CD4-positive, alpha-beta memory T cell (primary cell): ENCODE measurements at regions not wholly inside any gene's neighbourhood (a gene's known extent, or its start where the extent isn't known, plus 50 kb on each side); places are given as distances from the start of the nearest gene placed in this dataset.

ENCODE experiments used
- CTCF ChIA-PET: fragments of 350-600 bp; sonication (Branson Sonifier 250); formaldehyde crosslinking; loops from one replicate; lab custom pipeline; 2021; ENCODE audit warnings: inconsistent platforms; ENCODE audit not compliant: partially characterized antibody; lab: Charles Lee
- POLR2A ChIA-PET: fragments of 350-600 bp; sonication (Branson Sonifier 250); formaldehyde crosslinking; loops from one replicate; lab custom pipeline; 2021; ENCODE audit not compliant: partially characterized antibody; lab: Charles Lee
- DNase-seq, 5 donors: peaks; one replicate each; pipeline versions ENCODE4 v3.0.0 to v3.0.0-alpha.2; 2020 to 2022; ENCODE audit warnings: mixed read lengths in 1 of 5
- H3K27ac ChIP-seq: one replicate; pipeline ENCODE4 v1.7.0; 2013; ENCODE audit warnings: low read depth, low read length
- H3K27me3 ChIP-seq: 2 replicates; pipeline ENCODE4 v1.7.0; 2013; ENCODE audit warnings: mild to moderate bottlenecking, low read length, moderate library complexity; ENCODE audit not compliant: insufficient read depth
- H3K36me3 ChIP-seq: 2 replicates; pipeline ENCODE4 v1.7.0; 2013; ENCODE audit warnings: mild to moderate bottlenecking, low read length, moderate library complexity; ENCODE audit not compliant: insufficient read depth
- H3K4me1 ChIP-seq: 2 replicates; pipeline ENCODE4 v1.7.0; 2013; ENCODE audit warnings: mild to moderate bottlenecking, low read length, moderate library complexity; ENCODE audit not compliant: insufficient read depth
- H3K4me3 ChIP-seq, 2 donors: one replicate each; pipeline ENCODE4 v1.7.0; 2013; ENCODE audit warnings: low read length in 2 of 2, mild to moderate bottlenecking in 1 of 2
- H3K9me3 ChIP-seq, 2 donors: one replicate each; pipeline ENCODE4 v1.7.0; 2013; ENCODE audit warnings: low read length in 2 of 2, control low read depth in 1 of 2; ENCODE audit not compliant: control insufficient read depth in 1 of 2
- H3K27ac Mint-ChIP-seq, 7 donors: one replicate each; pipeline ENCODE4 v1.8.0; 2020 to 2021; ENCODE audit warnings: mixed read lengths in 7 of 7, mild to moderate bottlenecking in 6 of 7, inconsistent platforms in 3 of 7, moderate library complexity in 3 of 7
- H3K27me3 Mint-ChIP-seq, 2 donors: one replicate each; pipeline ENCODE4 v1.8.0; 2020 to 2021; ENCODE audit warnings: mixed read lengths in 2 of 2
- H3K36me3 Mint-ChIP-seq, 2 donors: one replicate each; pipeline ENCODE4 v1.8.0; 2020 to 2021; ENCODE audit warnings: mixed read lengths in 2 of 2, inconsistent platforms in 1 of 2, mild to moderate bottlenecking in 1 of 2
- H3K4me1 Mint-ChIP-seq, 4 donors: one replicate each; pipeline ENCODE4 v1.8.0; 2020 to 2021; ENCODE audit warnings: mixed read lengths in 4 of 4, mild to moderate bottlenecking in 1 of 4
- H3K4me3 Mint-ChIP-seq, 8 donors: one replicate each; pipeline ENCODE4 v1.8.0; 2020 to 2021; ENCODE audit warnings: mixed read lengths in 8 of 8, mild to moderate bottlenecking in 7 of 8, moderate library complexity in 6 of 8, inconsistent platforms in 3 of 8
- H3K9me3 Mint-ChIP-seq, 8 donors: one replicate each; pipeline ENCODE4 v1.8.0; 2020 to 2021; ENCODE audit warnings: mixed read lengths in 8 of 8, mild to moderate bottlenecking in 5 of 8, inconsistent platforms in 3 of 8, moderate library complexity in 1 of 8
- intact Hi-C: fragments of 100-400 bp; cut with micrococcal nuclease; formaldehyde crosslinking; loops from one replicate; pipeline ENCODE4 v1.15.1; 2023

GRCh38 chr15:36291501-36291900, 287.9 kb upstream of the CDIN1 start:
- no peak overlapping the region for H3K27ac Mint-ChIP-seq
- no peaks in the 10 kb centered on the region for H3K9me3 ChIP-seq
- H3K36me3 ChIP-seq = no peaks in the 10 kb centered on the region
- DNase-seq = no peak
- no peaks in the 10 kb centered on the region for H3K36me3 Mint-ChIP-seq
- H3K4me1 Mint-ChIP-seq = no peaks in the 10 kb centered on the region
- intact Hi-C loops = no loop called here
- H3K4me3 ChIP-seq = no peak overlapping the region
- peaks cover 0 to 4% (median 0%) of the 10 kb centered on the region in 8 donors for H3K9me3 Mint-ChIP-seq
- H3K4me1 ChIP-seq = no peaks in the 10 kb centered on the region
- H3K27ac ChIP-seq = no peak overlapping the region
- no peaks in the 10 kb centered on the region for H3K27me3 ChIP-seq
- H3K4me3 Mint-ChIP-seq = no peak overlapping the region
- POLR2A ChIA-PET = no interaction called here
- H3K27me3 Mint-ChIP-seq = no peaks in the 10 kb centered on the region
- CTCF ChIA-PET = no interaction called here

GRCh38 chr15:36294359-36294758, 285.1 kb upstream of the CDIN1 start:
- ChIA-PET CTCF (no interaction called here), POLR2A (no interaction called here)
- H3K4me1 ChIP-seq = no peaks in the 10 kb centered on the region
- no peaks in the 10 kb centered on the region for H3K36me3 ChIP-seq
- no peaks in the 10 kb centered on the region for H3K36me3 Mint-ChIP-seq
- intact Hi-C loops = no loop called here
- no peak overlapping the region for H3K27ac Mint-ChIP-seq
- H3K4me3 ChIP-seq = no peak overlapping the region
- peaks cover 0 to 2% (median 0%) of the 10 kb centered on the region in 8 donors for H3K9me3 Mint-ChIP-seq
- H3K4me3 Mint-ChIP-seq = no peak overlapping the region
- H3K9me3 ChIP-seq = no peaks in the 10 kb centered on the region
- no peak for DNase-seq
- H3K27me3 Mint-ChIP-seq = no peaks in the 10 kb centered on the region
- H3K27ac ChIP-seq = no peak overlapping the region
- H3K27me3 ChIP-seq = no peaks in the 10 kb centered on the region
- H3K4me1 Mint-ChIP-seq = no peaks in the 10 kb centered on the region

- CTCF ChIA-PET = no interaction called here
- intact Hi-C loops = no loop called here
- no peaks in the 10 kb centered on the region for H3K36me3 ChIP-seq
- Mint-ChIP-seq H3K4me3 (no peak overlapping the region), H3K27ac (no peak overlapping the region), H3K36me3 (no peaks in the 10 kb centered on the region), H3K9me3 (peaks cover 0 to 2% (median 0%) of the 10 kb centered on the region in 8 donors), H3K27me3 (no peaks in the 10 kb centered on the region), H3K4me1 (no peaks in the 10 kb centered on the region)
- no peaks in the 10 kb centered on the region for H3K9me3 ChIP-seq
- no peak overlapping the region for H3K27ac ChIP-seq
- POLR2A ChIA-PET = no interaction called here
- H3K27me3 ChIP-seq = no peaks in the 10 kb centered on the region
- H3K4me3 ChIP-seq = no peak overlapping the region
- H3K4me1 ChIP-seq = no peaks in the 10 kb centered on the region
- no peak for DNase-seq
Observed at GRCh38 chr15:36301947-36302346, 277.5 kb upstream of the CDIN1 start.

GRCh38 chr15:36313021-36313420, 266.4 kb upstream of the CDIN1 start:
- no peak overlapping the region for H3K27ac ChIP-seq
- H3K4me1 ChIP-seq = no peaks in the 10 kb centered on the region
- H3K4me1 Mint-ChIP-seq = no peaks in the 10 kb centered on the region
- H3K4me3 ChIP-seq = no peak overlapping the region
- no peaks in the 10 kb centered on the region for H3K27me3 Mint-ChIP-seq
- H3K4me3 Mint-ChIP-seq = no peak overlapping the region
- ChIA-PET POLR2A (no interaction called here), CTCF (no interaction called here)
- H3K9me3 Mint-ChIP-seq = peaks cover 0 to 6% (median 1%) of the 10 kb centered on the region in 8 donors
- H3K27me3 ChIP-seq = no peaks in the 10 kb centered on the region
- H3K27ac Mint-ChIP-seq = no peak overlapping the region
- H3K36me3 ChIP-seq = no peaks in the 10 kb centered on the region
- no peaks in the 10 kb centered on the region for H3K36me3 Mint-ChIP-seq
- no peak for DNase-seq
- intact Hi-C loops = no loop called here
- no peaks in the 10 kb centered on the region for H3K9me3 ChIP-seq

GRCh38 chr15:36313736-36314280, 265.6 kb upstream of the CDIN1 start:
- ChIA-PET CTCF (no interaction called here), POLR2A (no interaction called here)
- H3K27me3 ChIP-seq = no peaks in the 10 kb centered on the region
- H3K27me3 Mint-ChIP-seq = no peaks in the 10 kb centered on the region
- peaks cover 0 to 6% (median under 1%) of the 10 kb centered on the region in 8 donors for H3K9me3 Mint-ChIP-seq
- intact Hi-C loops = no loop called here
- H3K27ac ChIP-seq = no peak overlapping the region
- no peak overlapping the region for H3K27ac Mint-ChIP-seq
- no peaks in the 10 kb centered on the region for H3K4me1 ChIP-seq
- no peaks in the 10 kb centered on the region for H3K9me3 ChIP-seq
- H3K4me3 ChIP-seq = no peak overlapping the region
- H3K36me3 Mint-ChIP-seq = no peaks in the 10 kb centered on the region
- no peak for DNase-seq
- H3K36me3 ChIP-seq = no peaks in the 10 kb centered on the region
- no peaks in the 10 kb centered on the region for H3K4me1 Mint-ChIP-seq
- H3K4me3 Mint-ChIP-seq = no peak overlapping the region

GRCh38 chr15:36315649-36316048, 263.8 kb upstream of the CDIN1 start:
- peaks cover 0 to 6% (median 0%) of the 10 kb centered on the region in 8 donors for H3K9me3 Mint-ChIP-seq
- ChIA-PET POLR2A (no interaction called here), CTCF (no interaction called here)
- Histone ChIP-seq H3K4me3 (no peak overlapping the region), H3K27ac (no peak overlapping the region), H3K27me3 (no peaks in the 10 kb centered on the region), H3K4me1 (no peaks in the 10 kb centered on the region), H3K36me3 (no peaks in the 10 kb centered on the region), H3K9me3 (no peaks in the 10 kb centered on the region)
- no peak overlapping the region for H3K27ac Mint-ChIP-seq
- DNase-seq = no peak
- no peaks in the 10 kb centered on the region for H3K27me3 Mint-ChIP-seq
- H3K4me1 Mint-ChIP-seq = no peaks in the 10 kb centered on the region
- no peak overlapping the region for H3K4me3 Mint-ChIP-seq
- intact Hi-C loops = no loop called here
- H3K36me3 Mint-ChIP-seq = no peaks in the 10 kb centered on the region

- no peaks in the 10 kb centered on the region for H3K36me3 ChIP-seq
- no peaks in the 10 kb centered on the region for H3K27me3 ChIP-seq
- CTCF ChIA-PET = no interaction called here
- H3K9me3 ChIP-seq = no peaks in the 10 kb centered on the region
- no peaks in the 10 kb centered on the region for H3K4me1 ChIP-seq
- Mint-ChIP-seq H3K4me3 (no peak overlapping the region), H3K9me3 (peaks cover 0 to 8% (median 0%) of the 10 kb centered on the region in 8 donors), H3K27ac (no peak overlapping the region), H3K36me3 (no peaks in the 10 kb centered on the region), H3K4me1 (no peaks in the 10 kb centered on the region), H3K27me3 (no peaks in the 10 kb centered on the region)
- POLR2A ChIA-PET = no interaction called here
- H3K4me3 ChIP-seq = no peak overlapping the region
- intact Hi-C loops = no loop called here
- H3K27ac ChIP-seq = no peak overlapping the region
- DNase-seq = no peak
Observed at GRCh38 chr15:36323615-36324014, 255.8 kb upstream of the CDIN1 start.

GRCh38 chr15:36325206-36325605, 254.2 kb upstream of the CDIN1 start:
- Mint-ChIP-seq H3K4me3 (no peak overlapping the region), H3K4me1 (no peaks in the 10 kb centered on the region), H3K27ac (no peak overlapping the region), H3K27me3 (no peaks in the 10 kb centered on the region), H3K9me3 (peaks cover 0 to 8% (median 0%) of the 10 kb centered on the region in 8 donors), H3K36me3 (no peaks in the 10 kb centered on the region)
- Histone ChIP-seq H3K4me3 (no peak overlapping the region), H3K27me3 (no peaks in the 10 kb centered on the region), H3K36me3 (no peaks in the 10 kb centered on the region), H3K4me1 (no peaks in the 10 kb centered on the region), H3K27ac (no peak overlapping the region), H3K9me3 (no peaks in the 10 kb centered on the region)
- no peak for DNase-seq
- CTCF ChIA-PET = no interaction called here
- intact Hi-C loops = no loop called here
- POLR2A ChIA-PET = no interaction called here
